GM18858 (cell line): ENCODE measurements at regions not wholly inside any gene's neighbourhood (a gene's known extent, or its start where the extent isn't known, plus 50 kb on each side); places are given as distances from the start of the nearest gene placed in this dataset.

Source experiments
- ATAC-seq: cut with Tn5 transposase; IDR thresholded peaks from one replicate; pipeline ENCODE4 v1.9.1; 2021; ENCODE audit not compliant: unreplicated experiment

DNA sequence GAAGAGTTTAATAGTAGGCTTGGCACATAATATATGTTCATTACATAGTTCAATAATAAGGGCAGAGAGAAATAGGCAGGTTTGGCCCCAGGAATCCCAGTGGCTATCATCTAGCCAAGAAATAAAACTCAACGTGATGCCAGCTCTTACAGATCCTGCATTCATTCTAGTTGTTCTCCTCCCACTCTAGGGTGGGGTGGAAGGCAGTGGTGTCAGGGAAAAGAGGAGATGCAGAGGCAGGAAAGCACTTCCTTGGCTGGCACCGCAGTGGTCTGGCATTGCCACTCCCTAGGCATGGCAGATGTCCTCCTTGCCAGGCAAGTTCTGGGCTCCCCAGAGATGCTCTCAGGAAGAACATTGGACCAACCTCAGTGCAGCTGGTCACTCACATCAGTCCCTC lies 383.6 kb downstream of the GRIN2B start:
- no peak for ATAC-seq

DNA sequence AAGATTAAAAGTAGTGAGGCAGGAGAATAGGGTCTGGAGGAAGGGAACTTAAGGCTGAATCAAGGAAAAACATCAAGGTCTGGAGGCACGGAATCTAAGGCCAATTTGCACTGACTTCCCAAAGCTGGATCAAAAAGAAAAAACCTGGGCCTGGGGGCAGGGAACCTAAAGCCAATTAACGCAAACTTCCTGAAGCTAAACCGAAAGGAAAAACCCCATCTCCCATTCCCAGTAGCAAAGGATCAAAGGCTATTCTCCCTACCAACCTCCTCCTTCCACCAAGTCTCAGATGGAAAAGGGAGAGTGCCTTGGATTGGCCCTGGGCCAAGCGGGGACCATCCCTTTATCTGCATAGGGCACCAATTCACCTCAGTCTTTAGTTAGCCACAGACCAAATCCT lies 384.2 kb downstream of the GRIN2B start:
- no peak for ATAC-seq

DNA sequence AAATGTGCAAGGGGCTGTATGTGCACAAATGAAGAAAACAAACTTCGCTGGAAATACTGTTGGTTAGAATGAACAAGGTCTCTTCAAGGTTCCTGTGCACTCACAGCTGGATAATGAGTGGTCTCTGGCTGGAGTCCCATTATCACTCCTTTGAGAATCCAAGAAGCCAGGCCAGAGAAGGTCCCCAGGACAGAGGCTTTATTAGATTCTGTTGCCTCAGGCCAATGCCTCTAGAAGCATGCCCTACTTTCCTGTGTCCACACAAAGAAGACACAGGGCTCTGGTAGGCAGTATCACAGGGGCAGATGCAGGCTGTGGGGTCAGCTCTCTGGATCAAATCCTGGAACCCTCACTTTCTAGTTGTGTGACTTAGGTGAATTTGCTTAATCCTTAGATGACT lies 384.7 kb downstream of the GRIN2B start:
- ATAC-seq = no peak

DNA sequence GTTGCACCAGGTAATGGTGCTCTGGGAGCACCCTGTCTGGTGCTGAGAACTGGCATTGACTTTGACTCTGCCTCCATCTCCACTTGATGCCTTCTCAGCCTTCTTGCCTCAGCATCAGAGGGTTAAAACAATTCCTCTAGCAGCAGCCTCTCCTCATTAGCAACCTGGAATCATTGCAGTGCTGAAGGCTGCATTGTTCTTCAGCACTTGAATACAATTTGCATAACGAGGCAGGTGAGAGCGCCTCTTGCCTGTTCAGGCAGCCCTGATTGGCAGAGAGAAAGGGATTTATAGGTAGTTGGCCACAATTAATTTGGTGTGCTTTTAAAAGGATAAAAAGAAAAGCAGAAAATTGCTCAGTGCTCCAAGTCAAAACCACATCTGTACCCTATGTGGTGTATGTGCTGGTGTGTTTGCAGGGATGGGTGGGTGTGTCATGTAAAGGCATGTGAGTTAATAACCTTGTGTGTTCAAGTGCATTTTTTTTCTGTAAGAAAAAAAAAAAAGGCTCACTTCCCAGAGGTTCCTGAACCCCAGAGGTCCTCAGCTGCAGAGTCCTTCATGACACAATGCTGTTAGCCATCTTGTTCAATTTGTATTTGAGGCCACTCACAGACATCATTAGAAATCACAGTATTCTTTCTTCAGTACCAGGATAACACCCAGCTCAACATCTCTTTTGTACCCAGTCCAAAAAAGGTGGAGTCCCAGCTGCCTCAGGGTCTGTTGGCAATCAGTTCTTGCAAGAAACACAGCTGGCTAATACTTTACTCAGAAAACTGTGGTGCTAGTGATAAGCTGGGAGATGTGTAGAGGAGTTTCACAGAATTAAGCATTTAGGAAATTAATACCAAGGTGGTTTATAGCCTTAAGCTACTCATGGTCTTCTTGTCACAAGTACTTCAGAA lies 385.6 kb downstream of the GRIN2B start:
- ATAC-seq = no peak

DNA sequence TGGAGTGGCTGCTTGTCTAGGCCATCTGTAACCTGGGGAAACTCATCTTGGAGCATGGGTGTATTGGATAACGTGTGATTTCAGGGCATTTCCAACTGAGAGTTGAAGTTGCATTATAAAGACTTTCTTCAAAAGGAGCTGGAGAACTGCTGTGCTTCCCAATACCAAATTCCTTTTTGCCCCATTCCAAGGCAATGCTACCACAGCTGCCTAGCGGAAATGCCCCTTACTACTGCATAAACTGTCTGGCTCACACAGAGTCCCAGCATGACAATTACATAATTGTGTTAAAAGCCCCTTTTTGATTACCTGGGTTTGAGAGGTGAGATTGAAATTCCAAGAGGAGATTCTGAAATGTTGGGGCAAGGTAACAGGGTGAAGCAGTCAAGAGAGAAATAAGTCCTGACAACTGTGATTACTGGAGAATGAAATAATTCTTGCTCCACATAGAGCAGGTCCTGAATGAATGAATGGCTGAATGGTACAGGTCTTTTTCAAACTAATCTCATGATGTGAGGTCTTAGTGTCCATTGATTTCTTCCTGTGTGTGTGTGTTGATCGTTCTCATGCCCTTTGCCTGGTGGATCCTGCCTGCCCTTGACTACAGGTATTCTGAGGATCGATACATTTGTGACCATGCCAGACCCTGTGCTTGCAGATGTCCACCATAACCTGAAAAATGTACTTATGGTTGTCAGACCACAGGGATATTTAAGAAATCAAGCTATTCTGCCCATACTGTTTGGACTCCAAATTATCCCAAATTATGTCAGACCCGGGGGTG lies 386.5 kb downstream of the GRIN2B start:
- ATAC-seq = no peak

DNA sequence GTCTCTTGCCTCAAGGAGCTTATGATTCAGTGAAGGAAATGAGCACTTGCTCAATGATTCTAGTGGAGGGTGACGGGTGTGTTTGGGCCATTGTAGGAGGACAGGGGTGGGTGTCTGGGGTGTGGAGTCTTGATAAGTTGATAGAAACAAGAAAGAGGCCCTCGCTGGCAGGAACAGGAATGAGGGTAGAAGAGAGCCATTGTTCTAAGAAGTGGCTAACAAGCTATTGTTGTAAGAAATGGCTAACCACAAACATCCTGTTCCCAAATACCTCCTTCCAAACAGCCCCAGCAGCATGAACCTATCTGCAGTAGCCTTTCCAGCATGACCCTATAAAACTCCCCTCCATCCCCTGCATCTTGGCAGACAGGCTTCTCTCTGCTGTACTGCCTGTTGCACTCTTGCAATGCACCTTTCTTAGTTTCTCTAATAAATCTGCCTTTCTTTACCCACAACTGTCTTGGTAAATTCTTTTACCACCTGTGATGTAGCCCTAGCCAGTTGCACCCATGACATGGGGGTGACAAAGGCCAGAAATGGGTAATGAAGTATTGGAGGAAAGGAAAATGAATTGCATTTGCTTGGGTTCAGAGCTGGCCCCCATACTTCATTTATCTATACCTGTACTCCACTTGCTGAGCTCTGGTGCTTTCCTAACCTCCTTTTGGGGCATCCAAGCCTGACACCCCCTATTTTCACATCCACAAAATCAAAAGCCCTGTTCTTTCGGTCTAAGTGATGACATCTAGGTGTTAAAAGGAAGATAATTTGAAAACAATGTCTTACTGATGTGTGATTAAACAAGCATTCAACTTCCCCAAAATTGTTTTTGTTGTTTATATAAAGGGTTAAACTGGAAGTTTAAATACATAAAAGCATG lies 389.1 kb downstream of the GRIN2B start:
- ATAC-seq = no peak

DNA sequence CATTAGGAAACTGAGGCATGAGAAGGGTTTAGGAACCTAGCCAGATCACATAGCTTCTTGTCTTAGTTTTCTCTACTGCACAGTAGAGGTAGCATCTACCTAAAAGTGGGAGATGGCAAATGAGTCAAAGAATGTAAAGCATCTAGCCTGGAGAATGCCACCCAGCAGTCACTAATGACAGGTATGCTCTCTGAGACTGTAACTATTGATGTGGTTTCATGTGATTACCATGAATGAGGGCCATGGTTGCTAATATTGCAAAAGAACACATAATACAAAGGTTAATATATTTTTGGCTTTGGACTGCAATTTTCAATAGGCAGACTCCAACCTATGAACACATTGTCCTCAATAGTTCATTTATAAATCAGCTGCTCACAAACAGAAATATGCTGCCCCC lies 389.9 kb downstream of the GRIN2B start:
- ATAC-seq = no peak

DNA sequence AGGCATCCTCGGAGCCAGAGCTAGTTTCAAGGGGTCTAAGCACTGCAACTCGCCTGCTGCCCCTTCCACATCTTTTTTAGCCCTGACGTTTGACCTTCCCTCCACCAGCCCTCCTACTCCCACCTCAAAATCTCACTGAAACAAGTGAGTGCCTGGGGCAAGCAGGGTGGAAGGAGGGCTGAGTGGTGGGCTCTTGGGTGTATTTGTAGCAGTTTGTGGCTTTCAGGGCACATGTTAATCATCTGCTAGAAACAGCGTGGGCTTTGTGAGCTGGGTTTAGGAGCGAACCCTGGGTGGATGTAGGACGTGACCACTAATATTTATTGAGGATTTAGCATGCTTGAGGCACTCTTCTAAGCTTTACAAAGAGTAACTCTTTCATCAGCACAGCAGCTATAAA lies 390.3 kb downstream of the GRIN2B start:
- no peak for ATAC-seq

DNA sequence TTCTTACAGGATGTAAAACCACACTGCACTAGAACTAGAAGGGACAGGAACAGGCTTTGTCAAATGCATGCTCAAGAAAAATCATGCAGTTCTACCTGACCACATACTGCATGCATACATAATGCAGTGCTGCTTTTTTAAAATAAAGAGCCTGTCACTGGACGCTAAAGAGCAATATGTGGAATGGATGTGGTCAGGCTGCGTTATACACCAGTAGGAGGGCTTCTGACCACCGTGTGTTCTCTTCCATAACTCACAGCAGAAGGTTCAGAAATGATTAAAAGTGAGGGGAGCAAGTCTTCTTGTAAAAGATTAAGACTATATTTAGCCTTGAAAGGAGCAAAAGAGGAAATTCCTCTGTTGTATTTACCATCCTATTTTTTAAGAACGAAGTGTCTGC lies 392.0 kb downstream of the EMP1 start:
- no peak for ATAC-seq

DNA sequence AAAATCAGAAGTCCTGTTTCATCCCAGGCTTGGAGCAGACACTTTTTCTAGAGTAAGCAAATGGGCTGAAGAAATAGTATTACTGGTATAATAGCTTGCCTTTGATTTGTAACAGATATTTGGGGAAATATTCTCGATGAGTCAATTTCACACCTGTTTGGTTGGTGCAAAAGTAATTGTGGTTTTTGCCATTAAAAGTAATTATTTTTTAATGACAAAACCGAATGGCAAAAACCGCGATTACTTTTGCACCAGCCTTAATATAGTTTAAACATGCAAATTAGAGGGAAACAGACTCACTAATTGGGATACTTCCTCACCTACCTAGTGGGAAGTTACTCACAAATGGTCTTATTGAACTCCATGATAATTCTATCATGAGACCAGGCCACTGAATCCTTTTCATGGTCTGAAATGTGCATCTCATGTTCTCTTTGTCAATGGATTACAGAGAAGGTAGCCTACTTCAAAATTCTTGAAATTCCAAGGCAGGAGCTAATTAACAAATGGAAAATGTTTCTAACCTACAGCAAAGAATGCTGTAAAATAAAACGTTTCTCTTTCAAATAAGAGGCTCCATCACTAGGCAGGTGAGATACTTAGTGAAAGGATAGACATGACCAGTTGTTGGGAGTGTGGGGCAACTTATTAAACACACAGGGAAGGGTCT lies 391.3 kb downstream of the EMP1 start:
- no peak for ATAC-seq

DNA sequence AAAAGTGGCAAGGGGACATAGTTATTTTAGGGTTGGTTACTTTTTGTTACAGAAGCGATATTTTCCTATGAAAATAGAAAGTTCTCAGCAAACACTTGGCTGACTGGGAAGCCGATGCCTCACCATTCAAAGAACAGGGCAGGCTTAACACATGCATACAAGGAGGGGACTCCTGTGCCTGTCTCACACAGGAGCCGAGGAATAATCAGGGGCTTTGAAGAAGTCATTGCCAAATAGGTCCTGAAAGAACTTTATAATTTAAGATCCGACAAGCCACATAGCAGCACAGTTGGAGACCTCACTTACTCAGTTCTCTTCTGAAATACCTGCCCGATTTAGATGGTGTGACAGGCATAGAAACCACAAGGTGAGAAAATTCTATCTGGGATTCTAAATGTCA lies 389.8 kb downstream of the EMP1 start:
- ATAC-seq = no peak

DNA sequence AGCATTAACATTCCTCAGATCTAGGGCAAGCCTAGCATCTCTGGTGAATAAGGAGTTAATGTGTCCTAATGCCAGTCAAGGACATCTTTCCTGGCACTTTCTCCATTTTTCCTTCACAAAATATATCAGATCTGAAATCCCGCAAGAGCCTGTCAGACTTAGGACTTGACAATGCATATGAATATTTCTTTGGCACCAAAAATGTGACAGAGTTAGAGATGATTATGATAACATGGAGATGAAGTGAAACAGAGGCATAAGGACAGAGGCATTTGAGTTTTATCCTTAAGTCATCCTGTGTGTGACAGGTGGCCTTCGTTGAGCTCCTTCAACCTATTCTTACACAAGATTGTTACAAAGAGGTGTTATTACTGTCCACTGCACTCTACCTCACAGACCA lies 388.0 kb downstream of the EMP1 start:
- no peak for ATAC-seq

DNA sequence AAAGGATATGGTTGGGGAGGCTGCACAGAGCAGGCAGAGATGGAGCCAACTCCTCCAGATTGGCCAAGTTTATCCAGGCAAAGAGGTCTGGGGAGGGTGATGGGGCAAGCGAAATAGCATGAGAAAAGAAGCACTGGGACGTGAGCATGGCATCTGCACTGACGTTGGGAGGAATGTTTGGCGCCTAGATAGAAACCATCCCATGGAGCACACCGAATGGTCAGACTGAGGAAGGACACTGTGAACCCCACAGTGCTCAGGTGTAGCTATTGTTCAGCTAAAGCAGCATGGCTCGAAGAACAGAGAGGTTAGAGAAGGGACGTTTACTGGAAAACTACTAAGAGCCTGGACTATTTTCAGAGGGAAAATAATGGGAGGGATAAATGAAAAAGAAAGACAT lies 387.1 kb downstream of the EMP1 start:
- no peak for ATAC-seq

DNA sequence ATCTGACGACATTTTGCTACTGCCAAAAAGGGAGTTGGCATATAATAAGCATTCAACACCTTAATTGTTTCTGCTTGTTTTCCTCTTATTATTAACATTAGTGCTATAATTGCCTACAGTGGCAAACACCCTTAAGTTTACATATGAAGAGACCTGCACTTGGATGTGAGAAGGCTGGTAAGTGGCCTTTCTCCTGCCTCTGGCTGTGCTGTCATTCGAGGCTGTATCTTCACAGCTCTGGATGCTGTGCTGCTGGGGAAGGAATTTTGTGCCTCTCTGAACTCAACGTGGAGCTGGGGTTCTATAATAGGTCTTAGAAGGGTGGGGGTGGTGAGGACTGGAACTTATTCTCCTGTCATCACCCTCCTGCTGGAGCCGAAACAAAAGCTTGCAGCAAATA lies 385.9 kb downstream of the EMP1 start:
- ATAC-seq = no peak

DNA sequence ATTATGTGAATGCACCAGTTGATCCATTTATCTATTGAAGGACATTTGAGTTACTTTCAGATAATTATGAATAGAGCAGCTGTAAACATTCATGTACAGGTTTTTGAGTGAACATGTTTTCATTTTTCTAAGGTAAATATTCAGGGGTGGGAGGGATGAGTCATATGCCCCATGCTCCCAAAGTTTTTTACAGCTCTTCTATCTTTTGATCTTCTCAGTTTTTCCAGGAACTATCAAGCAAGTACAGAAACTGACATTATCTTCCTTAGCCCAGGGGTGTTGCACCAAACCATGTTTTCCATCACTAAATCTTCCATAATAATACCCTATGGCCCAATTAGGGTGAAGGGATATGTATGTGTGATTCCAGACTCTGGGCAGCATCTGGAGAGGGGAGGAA lies 384.5 kb downstream of the EMP1 start:
- no peak for ATAC-seq

DNA sequence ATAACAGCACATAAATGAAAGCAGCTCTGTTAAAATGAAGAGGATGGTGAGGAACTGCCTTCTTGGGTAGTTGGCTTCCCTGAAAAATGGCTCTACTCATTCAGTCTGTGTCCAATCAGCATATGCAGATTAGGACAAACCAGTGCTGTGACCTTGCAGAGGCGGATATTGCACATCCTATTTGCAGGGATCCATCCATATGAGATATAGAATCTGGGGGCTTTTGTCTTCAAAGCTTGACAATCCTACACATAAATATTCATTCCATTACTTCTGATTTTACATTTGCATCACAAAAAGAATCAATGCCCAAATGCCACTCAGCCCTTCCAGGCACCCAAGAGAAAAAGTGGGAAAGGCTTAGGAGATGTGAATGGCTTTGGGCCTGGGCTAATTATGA lies 383.7 kb downstream of the EMP1 start:
- ATAC-seq = no peak

DNA sequence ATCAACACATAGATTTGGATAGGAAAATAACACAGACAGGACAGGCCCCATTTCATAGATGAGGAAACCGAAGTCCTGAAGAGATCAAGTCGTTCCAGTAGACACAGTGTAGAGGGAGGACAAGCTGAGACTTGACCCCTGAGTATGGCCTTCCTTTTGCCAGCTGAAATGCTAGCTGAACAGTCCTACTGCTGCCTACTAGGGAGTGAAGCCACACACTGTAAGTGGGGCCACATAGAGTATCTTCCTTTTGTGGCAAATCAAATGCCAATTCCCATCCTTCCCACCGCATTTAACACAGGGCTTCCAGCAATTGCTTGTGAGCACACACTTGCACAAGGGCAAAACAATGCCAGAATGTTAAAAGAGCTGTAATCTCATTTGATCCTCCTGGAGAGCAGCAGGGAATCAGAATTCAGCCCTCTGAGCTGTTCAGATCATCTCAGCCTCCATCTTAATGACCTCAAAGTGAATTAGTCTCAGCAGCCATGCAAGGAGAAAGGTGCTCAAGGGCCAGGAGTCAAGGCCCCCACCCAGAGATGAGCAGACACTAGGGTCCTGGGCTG lies 380.5 kb downstream of the EMP1 start:
- ATAC-seq = no peak

DNA sequence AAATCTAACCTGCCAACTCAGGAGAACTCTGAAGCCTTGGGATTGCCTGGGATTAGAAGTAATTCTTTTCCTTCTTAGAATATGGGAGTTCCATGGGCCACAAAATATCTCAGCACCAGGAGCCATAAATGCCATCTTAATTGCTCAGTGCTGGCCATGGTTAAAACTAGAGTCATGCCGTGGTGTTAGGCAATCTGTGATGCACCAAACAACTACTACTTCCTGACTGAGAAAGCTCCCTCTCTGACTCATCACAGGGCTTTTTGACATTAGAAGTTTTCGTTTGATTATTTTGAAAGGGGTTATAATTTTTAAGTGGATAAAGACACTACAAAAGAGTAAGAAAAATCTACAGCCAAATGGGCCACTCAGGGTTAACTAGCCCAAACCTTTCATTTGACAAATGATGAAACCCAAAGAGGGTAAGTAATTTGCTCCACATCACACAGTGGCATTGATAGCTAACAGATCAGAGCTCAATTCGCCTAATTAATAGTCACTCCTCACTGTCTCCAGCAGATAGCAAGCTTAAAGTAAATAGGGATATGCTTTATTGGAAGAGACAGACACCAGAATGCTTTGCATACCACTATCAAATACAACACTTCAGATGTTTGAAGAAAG lies 377.3 kb downstream of the EMP1 start:
- no peak for ATAC-seq

DNA sequence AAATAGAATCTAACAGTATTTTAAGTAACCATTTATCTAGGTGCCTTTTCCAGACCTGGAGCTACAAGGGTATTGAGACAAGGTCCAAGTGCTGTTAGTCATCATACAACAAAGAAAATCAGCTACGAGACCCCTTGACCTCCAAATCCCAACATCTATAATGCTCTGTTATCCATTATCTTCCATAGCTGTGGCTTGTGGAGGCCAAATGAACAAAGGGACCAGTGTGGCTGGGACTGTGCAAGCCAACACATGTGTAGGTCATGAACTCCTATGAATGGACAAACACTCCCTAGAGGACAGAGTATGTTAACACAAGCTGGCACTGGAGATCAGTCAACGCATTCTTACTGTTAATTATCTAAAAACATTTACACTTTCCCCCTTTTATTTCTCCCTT lies 374.5 kb downstream of the EMP1 start:
- no peak for ATAC-seq
